Left hindlimb (tissue), 1 donor: ENCODE measurements at regions not wholly inside any gene's neighbourhood (a gene's known extent, or its start where the extent isn't known, plus 50 kb on each side); places are given as distances from the start of the nearest gene placed in this dataset.

Experiments used
- DNase-seq: peaks from one replicate; pipeline ENCODE4 v3.0.0-alpha.2; 2018

DNA sequence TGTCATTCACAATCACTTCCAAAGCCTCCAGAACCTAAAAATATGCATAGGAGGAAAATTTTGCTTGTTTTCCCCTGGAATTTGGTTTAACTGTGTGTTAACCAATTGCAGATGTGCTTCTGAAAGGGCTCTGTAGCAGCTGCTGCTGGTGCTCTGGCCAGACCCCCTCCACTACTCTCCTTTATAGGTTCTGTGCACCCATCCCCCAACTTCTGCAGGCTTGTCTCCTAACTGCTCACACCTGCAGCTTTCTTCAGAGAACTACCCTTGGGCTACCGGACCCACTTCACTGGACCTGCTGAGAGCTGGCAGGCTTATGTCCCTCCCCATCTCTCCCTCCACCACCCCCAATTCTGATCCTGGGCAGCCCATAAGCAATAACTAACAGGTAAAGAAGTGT is 662.1 kb upstream of the DIPK2B start:
- DNase-seq, result no peak

DNA sequence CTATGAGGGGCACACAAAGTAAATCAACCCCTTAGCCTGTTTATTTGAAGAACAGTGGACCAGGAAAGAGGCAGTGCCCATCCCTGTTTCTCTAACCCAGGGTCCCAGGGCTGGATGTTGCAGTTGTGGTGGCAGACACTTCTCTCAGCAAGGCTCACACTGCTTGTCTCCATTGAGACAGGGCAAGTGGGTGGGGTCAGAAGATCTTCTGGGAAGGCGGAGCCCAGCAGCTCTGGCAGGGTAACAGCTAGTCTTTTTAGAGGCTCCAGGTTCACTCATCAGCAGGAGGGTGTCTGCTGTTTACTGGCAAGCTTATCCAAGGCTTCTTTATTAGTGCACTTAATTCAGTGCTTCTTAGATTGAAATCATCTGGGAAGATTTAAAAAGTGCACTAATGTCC is 659.8 kb upstream of the DIPK2B start:
- no peak for DNase-seq

DNA sequence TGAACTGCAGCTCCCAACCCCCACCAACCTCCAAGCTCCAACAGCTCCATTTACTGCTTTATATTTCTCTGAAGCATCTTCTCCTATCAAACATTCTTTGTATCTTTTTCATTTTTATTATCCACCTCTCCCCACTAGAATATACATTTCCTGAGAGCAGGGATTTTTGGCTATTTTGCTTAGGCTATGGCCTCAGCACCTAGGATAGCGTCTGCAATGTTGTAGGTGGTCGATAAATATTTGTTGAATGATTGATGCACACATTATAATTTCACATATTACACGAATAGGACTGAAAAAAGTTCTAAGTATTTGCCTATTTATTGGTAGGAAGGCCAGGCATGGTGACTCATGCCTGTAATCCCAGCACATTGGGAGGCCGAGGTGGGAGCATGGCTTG is 658.7 kb upstream of the DIPK2B start:
- no peak for DNase-seq

DNA sequence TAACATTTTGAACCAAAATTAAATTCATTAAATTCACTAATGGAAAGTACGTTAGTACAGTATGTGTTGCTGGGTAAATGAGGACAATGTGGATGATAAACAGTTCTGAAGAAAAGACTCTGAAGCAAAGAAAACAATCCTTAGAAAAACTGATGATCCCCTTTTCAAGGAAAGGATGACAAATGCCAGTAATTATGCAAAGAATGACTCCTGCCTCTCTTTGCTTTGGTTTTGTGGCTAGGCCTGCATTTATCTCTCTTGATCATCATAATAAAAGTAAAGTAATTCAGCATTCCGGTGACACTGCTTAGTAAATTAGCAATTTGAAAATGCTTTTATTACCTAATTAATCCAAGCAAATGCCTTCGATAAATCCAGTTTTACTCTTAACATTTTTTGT is 652.2 kb upstream of the DIPK2B start:
- DNase-seq, result no peak

DNA sequence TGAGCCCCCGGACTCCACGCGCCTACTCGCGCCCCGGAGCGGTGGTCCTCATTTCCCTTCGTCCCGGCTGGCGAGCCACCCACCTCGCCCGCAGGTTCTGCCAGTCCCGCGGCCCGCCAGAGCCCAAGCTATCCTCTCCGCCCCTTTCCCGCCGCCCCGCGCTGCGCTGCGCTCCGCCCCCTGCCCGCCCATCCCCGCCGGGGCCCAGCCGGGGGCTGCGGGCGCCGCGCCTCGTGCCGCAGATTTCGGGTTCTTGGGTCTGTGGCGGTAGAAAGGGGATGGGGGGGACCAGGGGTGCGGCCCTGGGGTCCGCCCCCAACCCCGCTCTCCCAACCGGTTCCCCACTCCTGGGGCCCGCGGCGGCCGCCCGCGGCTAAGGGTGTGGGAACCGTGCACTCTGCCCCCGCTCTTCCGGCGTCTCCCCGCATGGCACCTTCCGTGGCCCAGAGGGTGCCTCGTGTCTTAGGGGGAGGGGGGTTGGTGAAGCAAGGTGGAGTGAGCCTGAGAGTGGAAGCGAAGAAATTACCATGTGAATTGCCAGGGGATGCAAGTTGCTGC is 650.8 kb upstream of the DIPK2B start:
- no peak for DNase-seq

DNA sequence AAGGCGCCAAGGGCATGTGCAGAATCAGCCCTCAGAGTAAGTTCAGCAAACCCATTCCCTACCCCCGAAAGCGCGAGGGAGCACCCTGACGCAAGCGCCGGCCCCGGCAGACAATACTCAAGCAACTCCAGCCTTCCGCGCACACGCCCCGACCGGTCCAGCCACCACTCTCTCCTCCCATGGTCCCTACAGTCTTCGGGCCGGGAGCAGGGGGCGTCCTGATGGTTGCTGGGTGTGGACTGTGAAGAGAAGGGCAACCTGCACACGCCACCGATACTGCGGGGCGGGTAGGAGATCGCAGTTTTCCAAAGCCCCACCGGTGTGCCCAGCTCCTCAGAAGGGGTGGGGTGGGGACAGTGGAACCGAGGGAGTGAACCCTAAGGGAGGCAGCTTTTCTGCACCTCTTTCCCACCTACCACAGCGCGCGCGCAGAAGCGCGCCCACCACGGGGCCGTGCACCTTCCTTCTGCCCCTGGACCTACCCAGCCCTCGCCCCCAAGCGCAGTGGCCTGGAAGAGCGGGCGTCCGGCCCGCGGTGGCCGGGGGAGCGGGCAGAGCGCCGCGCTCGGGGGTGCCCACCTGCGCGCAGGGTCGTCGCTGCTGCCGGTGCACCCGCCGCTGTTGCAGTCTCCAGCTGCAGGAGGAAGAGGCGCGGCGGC is 650.2 kb upstream of the DIPK2B start:
- DNase-seq, result peak; percentile 23

DNA sequence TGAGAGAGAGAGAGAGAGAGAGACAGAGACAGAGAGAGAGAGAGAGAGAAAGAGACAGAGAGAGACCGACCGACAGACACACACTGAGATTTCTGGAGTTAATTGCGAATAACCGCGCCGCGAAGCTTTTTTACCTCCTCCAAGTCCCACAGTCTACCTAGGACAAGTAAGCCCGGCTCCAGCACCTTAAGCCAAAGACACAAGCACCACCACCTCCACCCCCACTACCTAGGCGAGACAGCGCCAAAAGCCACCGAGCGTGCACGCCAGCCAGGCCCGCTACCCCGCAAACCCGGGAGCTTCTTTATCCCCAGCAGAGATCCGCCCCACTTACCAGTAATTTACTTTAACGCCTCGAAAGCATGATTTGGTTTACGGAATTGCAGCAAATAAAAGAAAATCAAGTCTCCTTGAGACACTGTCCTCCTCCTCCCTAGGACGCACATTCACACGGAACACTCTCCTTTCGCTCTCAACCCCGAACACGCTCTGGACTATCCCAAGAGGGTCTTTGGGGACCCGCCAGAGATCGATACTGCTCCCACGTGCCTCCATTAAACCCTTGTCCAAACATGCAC is 649.6 kb upstream of the DIPK2B start:
- DNase-seq, result no peak

DNA sequence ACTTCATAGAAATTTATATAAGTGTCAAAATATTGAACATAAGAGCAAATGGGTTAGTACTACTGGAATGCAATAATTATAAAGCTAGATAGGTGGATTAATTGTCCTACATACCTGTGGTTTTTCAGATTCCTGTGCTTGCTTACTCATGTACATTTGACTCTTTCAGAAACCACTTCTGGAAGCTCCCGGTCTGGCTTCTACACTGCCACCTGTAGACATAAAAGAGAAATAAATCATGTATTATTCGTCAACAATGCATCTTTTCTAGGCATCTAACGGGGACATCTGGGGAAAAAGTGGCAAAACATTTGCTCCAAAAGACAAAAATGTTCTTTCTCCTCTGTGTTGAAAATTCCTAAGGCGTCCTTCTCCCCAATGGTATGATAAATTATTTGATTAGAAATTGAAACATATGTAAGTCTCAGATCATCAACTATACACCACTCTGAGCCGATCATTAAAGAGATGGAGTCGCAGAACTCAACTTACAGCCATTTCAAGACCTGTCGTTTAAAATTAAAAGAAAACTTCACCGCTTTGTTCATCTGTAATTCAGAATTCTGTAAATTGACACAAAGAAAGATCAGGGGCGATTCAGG is 648.7 kb upstream of the DIPK2B start:
- no peak for DNase-seq

DNA sequence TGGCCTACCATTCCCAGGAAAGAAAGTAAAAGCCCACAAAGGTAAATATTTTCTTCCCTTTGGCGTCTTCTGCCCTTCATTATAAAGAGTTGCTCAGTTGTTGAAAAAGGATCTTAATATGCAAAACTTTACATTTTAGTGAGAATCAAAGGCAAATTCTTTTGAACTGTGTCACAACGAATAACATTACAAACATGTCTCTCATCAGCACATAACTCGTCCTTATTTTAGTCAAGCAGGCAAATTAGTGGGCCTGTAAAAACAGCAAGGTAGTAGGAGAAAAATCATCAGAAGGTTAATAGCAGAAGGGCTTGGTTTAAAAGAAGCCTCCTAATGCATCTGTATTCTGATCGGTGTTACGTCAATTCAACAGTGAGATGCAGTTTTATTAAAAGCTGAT is 647.3 kb upstream of the DIPK2B start:
- DNase-seq, result no peak

DNA sequence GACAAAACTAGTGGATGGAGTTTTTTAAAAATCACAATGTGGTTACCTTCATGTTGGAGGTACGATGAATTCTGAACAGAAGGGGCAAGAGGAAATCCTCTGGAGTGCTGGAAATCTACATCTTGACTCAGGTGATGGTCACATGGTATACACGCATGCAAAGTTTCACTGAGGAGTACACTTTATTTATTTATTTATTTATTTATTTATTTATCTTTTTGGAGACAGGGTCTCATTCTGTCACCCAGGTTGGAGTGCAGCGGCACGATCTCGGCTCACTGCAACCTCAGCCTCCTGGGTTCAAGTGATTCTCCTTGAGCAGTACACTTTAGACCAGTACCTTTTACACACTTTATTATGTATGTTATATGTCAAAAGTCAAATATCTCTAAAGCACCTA is 645.7 kb upstream of the DIPK2B start:
- no peak for DNase-seq

DNA sequence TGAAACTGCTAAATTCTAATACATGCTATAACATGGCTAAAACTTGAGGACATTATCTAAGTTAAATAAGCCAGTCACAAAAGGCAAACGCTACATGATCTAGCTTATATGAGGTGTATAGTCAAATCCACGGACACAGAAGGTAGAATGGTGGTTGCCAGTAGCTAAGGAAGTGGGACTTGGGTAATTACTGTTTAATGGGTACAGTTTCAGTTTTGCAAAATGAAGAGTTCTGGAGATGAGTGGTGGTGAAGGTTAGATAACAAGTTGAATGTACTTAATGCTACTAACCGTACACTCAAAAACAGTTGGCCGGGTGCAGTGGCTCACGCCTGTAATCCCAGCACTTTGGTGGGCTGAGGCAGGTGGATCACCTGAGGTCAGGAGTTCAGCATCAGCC is 644.5 kb upstream of the DIPK2B start:
- no peak for DNase-seq

DNA sequence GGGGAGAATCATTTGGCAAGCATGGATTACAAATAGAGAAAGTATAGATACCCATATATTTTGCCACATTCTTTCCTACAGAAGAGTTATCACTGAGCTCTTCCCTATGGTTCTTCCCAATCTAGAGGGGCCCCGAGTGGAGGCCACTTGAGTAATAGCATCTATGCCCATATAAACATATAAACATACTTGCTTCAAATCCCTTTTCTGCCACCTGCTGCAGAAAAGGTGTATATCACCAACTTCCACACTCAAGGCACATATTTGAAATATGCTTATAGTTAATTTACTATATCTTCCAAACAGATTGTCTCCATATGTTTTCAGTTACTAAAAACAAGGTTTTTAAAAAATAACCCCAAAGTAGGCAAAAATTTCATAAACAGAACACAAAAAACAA is 642.8 kb upstream of the DIPK2B start:
- DNase-seq, result no peak

DNA sequence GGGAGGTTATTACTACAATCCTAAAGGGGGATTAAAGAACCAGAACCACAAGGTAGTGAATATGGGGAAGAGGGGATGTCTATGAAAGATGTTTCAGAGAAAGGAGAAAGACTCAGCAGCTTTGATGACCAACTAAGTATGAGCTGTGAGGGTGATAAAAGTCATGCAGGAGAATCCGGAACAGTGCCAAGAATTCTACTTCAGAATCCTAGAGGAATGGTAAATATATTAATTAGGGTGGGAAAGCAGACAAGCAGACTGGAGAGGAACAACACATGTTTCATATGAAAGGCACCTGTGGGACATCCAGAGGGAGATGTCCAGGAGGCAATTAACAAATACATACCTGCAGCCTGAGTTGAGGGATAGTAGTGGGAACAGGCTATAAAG is 642.2 kb upstream of the DIPK2B start:
- no peak for DNase-seq

DNA sequence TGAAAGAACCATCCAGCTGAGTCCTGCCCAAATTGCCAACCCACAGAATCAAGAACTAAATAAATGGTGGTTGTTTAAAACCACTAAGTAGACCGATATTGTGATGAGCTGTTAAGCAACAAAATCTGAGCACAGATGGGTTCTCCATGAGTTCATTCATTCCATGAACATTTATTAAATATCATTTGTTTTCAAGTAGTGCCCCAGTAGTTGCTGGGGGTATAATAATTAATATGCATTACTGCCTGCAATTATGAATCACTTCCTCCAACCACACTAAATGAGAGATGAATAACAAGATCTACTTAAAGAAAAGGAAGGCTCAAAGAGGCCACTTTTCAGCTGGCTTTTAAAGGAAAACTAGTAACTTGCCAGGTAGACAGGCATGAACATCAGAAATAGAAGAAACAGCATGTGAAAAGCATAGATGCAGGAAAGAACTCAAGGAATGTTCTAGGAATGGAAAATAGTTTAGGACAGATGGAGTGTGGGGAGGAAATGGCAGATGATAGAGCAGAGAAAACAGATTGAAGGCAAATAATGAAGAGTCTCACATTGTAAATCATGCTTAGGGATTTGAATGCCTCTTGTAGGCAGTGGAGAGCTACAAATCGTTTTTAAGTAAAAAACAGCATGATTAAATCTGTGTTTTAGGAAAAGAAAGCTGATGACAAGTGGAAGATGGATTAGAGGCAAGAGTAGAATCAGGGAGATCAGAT is 641.7 kb upstream of the DIPK2B start:
- no peak for DNase-seq

DNA sequence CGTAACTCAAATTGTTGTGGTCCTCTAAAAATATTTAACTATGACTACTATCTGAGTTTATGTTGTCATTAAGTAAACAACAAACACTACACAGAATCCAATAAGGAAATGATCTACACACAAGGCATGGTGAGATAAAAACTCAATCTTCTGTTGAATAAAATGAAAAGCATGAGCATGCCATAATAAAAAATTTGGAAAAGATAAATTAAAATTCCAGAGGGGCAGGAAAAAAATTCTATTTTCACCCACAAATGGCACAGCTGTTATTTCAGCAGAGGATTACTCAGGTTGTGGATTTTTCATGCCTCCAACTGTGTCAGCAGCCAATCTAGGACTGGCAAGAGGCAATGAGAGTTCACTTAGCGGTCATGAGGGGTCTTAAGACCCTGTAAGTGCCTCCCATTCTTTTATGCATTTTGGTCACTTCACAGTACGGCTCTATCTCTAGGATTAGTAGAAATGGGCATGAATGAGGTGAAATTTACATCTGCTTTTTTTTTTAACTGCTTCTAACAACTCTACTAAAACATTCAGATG is 639.8 kb upstream of the DIPK2B start:
- no peak for DNase-seq

DNA sequence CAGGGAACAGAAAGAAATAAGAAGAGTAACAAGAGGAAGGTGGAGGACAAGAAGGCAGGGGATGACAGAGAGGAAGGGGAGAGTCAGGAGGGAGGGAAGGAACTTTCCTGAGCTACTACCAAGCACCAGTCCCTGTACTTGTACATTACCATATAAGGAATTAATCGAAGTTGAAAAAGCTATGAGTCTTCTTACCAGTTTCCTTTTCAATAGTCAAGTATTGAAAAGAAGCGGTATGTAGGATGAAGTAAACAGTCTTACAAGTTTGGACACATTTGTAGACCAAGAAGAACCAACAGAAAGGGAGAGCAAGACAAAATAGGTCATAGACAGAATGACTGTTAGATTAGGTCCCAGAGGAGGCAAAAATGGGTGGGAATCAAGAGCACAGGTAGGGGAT is 629.7 kb upstream of the DIPK2B start:
- DNase-seq, result no peak

DNA sequence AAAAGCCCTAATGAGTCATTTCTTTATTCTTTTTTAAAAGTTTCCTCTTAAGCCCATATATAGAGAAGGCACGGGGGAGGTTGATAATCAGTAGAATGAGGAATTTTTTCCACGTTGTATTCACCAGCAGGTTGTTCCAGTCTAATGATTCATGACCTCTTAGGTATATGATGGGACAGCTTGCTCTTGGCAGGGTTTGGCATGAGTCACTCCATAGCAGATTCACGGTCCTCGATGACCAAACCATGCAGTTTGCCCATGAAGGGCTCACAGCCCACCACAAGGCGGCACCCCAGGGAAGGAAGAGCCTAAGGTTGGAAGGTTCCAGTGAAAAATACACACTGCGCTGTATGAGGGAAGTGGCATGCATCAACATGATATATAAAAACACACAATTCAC is 623.8 kb upstream of the DIPK2B start:
- DNase-seq, result no peak

DNA sequence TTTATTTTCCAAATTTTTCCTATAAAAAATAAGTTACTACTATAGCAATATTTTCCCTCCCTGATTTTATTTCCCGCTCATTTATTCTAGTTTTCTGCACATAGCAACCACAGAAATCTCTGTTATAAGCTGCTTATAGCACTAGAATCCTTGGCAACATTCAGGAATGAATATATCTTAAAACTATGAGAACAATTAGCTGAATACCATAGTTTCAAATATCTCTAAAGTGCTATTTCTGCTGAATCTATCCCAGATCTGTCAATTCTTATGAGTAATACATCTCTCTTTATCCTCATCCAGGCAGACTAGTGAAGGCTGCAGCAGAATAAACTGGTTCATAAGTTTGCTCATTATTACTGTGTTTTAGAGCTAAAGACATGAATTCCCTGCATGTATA is 622.9 kb upstream of the DIPK2B start:
- no peak for DNase-seq

DNA sequence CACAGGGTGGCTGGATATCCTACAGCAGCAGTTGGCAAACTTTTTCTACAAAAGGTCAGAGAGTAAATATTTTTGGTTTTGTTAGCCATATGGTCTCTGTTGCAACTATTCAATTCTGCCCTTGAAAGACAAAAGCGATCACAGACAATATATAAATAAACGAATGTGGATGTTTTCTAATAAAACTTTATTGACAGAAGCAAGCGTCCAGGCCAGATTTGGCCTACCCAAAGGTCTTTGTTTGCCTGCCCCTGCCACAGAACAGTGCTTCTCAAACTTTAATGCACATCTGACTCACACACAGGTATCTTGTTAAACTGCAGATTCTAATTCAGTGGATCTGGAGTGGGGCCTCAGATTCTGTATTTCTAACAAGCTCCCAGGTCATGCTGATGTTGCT is 621.4 kb upstream of the DIPK2B start:
- DNase-seq, result no peak

DNA sequence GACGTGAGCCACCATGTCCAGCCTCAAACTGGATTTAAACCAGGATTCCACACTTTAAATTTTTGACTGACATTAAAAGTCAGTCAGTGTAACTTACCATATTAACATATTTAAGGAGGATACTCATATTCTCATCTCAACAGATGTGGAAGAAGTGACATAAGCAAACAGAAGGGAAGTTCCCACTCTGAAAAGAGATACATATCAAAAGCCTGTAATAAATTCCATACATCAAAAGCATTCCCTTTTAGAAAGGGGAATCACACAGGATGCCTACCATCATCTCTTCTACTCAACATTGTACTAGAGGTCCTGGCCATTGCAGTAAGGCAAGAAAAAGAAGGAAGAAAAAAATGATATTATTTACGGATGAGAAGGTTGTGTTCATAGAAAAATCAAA is 618.2 kb upstream of the DIPK2B start:
- no peak for DNase-seq

DNA sequence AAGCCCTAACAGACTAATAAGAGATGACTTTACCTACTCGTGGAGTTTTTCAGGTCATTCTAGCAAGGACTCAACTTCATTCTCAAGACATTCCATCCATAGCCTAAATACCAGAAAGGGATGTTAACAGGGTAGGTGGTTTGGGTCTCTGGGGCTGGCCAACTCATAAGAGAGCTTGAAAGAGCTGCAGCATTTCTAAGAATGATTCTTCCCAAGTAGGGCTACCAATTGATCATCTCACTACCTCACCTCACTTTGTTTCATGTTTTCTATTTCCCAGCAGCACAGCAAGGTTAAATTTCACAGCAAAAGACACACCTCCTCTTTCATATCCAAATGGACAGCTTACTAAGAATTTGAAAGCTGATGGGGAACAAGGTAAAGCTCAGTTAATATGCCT is 614.8 kb upstream of the DIPK2B start:
- no peak for DNase-seq

DNA sequence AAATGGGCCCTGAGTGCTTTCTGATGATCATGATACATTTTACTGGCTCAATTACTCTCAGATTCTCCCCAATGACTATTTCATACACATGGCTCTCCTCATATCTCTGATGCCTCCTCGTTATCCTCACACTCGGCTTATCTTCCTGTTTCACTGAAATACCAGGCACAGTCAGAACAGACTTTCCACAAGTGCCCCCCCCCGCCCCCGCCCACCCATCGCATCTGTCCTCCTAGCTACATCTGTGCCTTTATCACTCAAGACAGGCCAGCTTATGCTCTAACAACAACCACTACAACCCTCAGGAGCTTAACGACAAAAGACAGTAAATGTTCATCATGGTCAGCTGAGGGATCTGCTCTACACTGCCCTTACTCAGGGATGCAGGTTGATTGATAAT is 610.6 kb upstream of the DIPK2B start:
- no peak for DNase-seq

DNA sequence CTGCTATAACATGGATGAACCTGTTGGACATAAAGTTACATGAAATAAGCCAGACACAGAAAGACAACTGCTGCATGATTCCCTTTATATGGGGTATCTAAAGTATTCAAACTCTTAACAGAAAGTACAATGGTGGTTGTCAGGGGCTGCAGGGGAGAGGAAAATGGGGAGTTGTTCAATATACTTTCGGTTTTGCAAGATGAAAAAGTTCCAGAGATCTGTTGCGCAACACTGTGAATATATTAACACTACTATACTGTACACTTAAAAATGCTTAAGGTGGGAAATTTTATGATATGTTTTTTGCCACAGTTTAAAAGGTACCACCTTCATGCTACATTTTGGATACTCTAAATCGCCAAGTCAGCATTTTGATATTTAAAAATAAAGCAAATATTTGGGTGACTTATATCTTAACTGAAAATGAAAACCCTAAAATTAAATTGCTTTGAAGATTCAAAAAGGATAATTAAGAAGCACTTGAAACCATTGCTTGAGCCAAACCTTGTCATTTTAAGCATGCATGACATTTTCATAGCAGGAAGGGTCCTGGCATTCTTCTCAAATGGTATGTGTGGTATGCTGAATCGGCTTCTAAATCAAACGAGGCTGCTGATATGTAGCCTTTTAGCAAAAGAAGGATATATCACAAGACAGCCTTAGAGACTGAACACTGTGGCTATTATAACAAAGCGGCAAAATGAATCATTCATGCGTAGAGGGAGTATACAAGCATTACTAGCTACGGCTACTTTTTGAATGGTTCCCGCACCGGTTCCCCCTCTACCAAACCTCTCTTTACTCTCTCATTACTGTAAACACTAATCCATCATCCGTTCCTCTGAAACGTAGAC is 607.1 kb upstream of the DIPK2B start:
- DNase-seq, result no peak
